A549 (cell line): ENCODE measurements at regions not wholly inside any gene's neighbourhood (a gene's known extent, or its start where the extent isn't known, plus 50 kb on each side); places are given as distances from the start of the nearest gene placed in this dataset.

Source experiments
- ATAC-seq, 2 experiments: fragments of 200-7000 bp in 1 of 2; fragments of >200 bp in 1 of 2; cut with Nextera tagmentation in 1 of 2; cut with Tn5 transposase in 1 of 2; 3 replicates each; pipeline versions ENCODE4 v1.8.0 to v1.9.1; 2018 to 2020; ENCODE audit warnings: mild to moderate bottlenecking in 1 of 2, moderate library complexity in 1 of 2
- CTCF ChIA-PET: fragments of 300-600 bp; sonication (Branson Sonifier 250); formaldehyde crosslinking; extraction: SDS; loops from one replicate; lab custom pipeline; 2021; ENCODE audit warnings: antibody characterized with exemption, inconsistent platforms; lab: Yijun Ruan, JAX
- POLR2A ChIA-PET: fragments of 350-600 bp; formaldehyde crosslinking; extraction: SDS; loops from one replicate; lab custom pipeline; 2021; ENCODE audit warnings: antibody characterized with exemption, inconsistent platforms; lab: Yijun Ruan, JAX
- DNase-seq, 2 experiments: peaks; one replicate each; pipeline versions ENCODE4 v3.0.0 to v3.0.0-alpha.2; 2011 to 2016; ENCODE audit warnings: low read depth in 1 of 2, low spot score in 1 of 2
- FAIRE-seq: peaks from 2 replicates; lab custom pipeline; 2011; peaks lifted over from hg19 to GRCh38; lab: Jason Lieb, UNC
- H3K27ac ChIP-seq, 2 experiments: fragments of >200 bp; sonication (Bioruptor Twin); formaldehyde crosslinking; 3 replicates each; pipeline ENCODE4 v1.5.1; 2016 to 2017
- H3K4me1 ChIP-seq: fragments of >200 bp; sonication (Bioruptor Twin); formaldehyde crosslinking; 3 replicates; pipeline ENCODE4 v1.6.1; 2016
- H3K4me2 ChIP-seq: fragments of >200 bp; sonication (Bioruptor Twin); formaldehyde crosslinking; 3 replicates; pipeline ENCODE4 v1.6.1; 2016
- H3K4me3 ChIP-seq: fragments of >200 bp; sonication (Bioruptor Twin); formaldehyde crosslinking; 3 replicates; pipeline ENCODE4 v1.5.1; 2016
- H3K9me3 ChIP-seq: fragments of >200 bp; sonication (Bioruptor Twin); formaldehyde crosslinking; 3 replicates; pipeline ENCODE4 v1.6.1; 2016
- ATOH8 ChIP-seq: fragments of 250-450 bp; sonication (Bioruptor Pico); IDR thresholded peaks from 2 replicates; pipeline ENCODE4 v1.5.0; 2020; ENCODE audit warnings: low read depth, mild to moderate bottlenecking, moderate library complexity
- BCL3 ChIP-seq: fragments of >200 bp; sonication (Bioruptor Twin); formaldehyde crosslinking; IDR thresholded peaks from 3 replicates; pipeline ENCODE4 v1.6.1; 2016
- CBX2 ChIP-seq: fragments of 200-600 bp; sonication (generic); IDR thresholded peaks from 2 replicates; pipeline ENCODE4 v1.6.1; 2016; ENCODE audit warnings: low read depth, mild to moderate bottlenecking, borderline replicate concordance
- CHD4 ChIP-seq: fragments of 200-600 bp; sonication (generic); IDR thresholded peaks from 2 replicates; pipeline ENCODE4 v1.6.1; 2016; ENCODE audit warnings: antibody characterized with exemption, mild to moderate bottlenecking, borderline replicate concordance
- CTCF ChIP-seq: fragments of >200 bp; sonication (Bioruptor Twin); formaldehyde crosslinking; IDR thresholded peaks from 3 replicates; pipeline ENCODE4 v1.5.1; 2016
- E2F6 ChIP-seq: IDR thresholded peaks from 2 replicates; pipeline ENCODE4 v1.6.1; 2012; ENCODE audit warnings: low read depth, borderline replicate concordance
- EHF ChIP-seq: fragments of 250-450 bp; sonication (Bioruptor Pico); IDR thresholded peaks from 2 replicates; pipeline ENCODE4 v1.5.0; 2020; ENCODE audit warnings: mild to moderate bottlenecking
- EHMT2 ChIP-seq: fragments of 200-600 bp; sonication (generic); IDR thresholded peaks from 2 replicates; pipeline ENCODE4 v1.6.1; 2016; ENCODE audit warnings: antibody characterized with exemption, low read depth, mild to moderate bottlenecking, moderate library complexity
- ELK1 ChIP-seq: fragments of 150-350 bp; IDR thresholded peaks from 2 replicates; pipeline ENCODE4 v1.6.1; 2014; ENCODE audit warnings: low read depth, mild to moderate bottlenecking, low read length
- ESRRA ChIP-seq: fragments of 150-350 bp; IDR thresholded peaks from 2 replicates; pipeline ENCODE4 v1.6.1; 2014; ENCODE audit warnings: mild to moderate bottlenecking, low read length, borderline replicate concordance
- FOSB ChIP-seq: fragments of 250-450 bp; sonication (Bioruptor Pico); IDR thresholded peaks from 2 replicates; pipeline ENCODE4 v1.5.0; 2020; ENCODE audit warnings: mild to moderate bottlenecking, moderate library complexity
- HOXA7 ChIP-seq: fragments of 250-450 bp; sonication (Bioruptor Pico); IDR thresholded peaks from 2 replicates; pipeline ENCODE4 v1.5.0; 2020; ENCODE audit warnings: mild to moderate bottlenecking, moderate library complexity
- HOXB5 ChIP-seq: fragments of 250-450 bp; sonication (Bioruptor Pico); IDR thresholded peaks from 2 replicates; pipeline ENCODE4 v1.5.0; 2020; ENCODE audit warnings: mild to moderate bottlenecking, moderate library complexity
- JUN ChIP-seq, 2 experiments: fragments of >200 bp; sonication (Bioruptor Twin); formaldehyde crosslinking; IDR thresholded peaks; 2 replicates in 1 of 2; 3 replicates in 1 of 2; pipeline ENCODE4 v1.6.1; 2016 to 2017
- KDM5A ChIP-seq: fragments of 200-600 bp; sonication (generic); IDR thresholded peaks from 2 replicates; pipeline ENCODE4 v1.6.1; 2016; ENCODE audit warnings: antibody characterized with exemption, mild to moderate bottlenecking
- MAFK ChIP-seq: fragments of 450-650 bp; IDR thresholded peaks from 2 replicates; pipeline ENCODE4 v1.6.1; 2014; ENCODE audit not compliant: partially characterized antibody
- MAX ChIP-seq: IDR thresholded peaks from 2 replicates; pipeline ENCODE4 v1.6.1; 2012
- MAZ ChIP-seq: fragments of 150-350 bp; IDR thresholded peaks from 2 replicates; pipeline ENCODE4 v1.6.1; 2014; ENCODE audit warnings: antibody characterized with exemption, low read depth, low read length, borderline replicate concordance
- MYC ChIP-seq: IDR thresholded peaks from 2 replicates; pipeline ENCODE4 v1.6.1; 2012; ENCODE audit warnings: mild to moderate bottlenecking, inconsistent platforms, low read length, improper control_type of control experiment, borderline replicate concordance
- NPAS2 ChIP-seq: fragments of 250-450 bp; sonication (Bioruptor Pico); IDR thresholded peaks from 2 replicates; pipeline ENCODE4 v1.8.0; 2022; ENCODE audit warnings: mild to moderate bottlenecking, moderate library complexity, borderline replicate concordance
- NR3C1 ChIP-seq: fragments of >200 bp; sonication (Bioruptor Twin); formaldehyde crosslinking; IDR thresholded peaks from 3 replicates; pipeline ENCODE4 v1.6.1; 2017
- PHF8 ChIP-seq: fragments of 200-600 bp; sonication (generic); IDR thresholded peaks from 2 replicates; pipeline ENCODE4 v1.6.1; 2016; ENCODE audit warnings: low read depth, mild to moderate bottlenecking, antibody characterized with exemption, moderate library complexity, borderline replicate concordance
- POLR2A ChIP-seq: IDR thresholded peaks from 2 replicates; pipeline ENCODE4 v1.6.1; 2012; ENCODE audit warnings: mild to moderate bottlenecking, low read length
- POLR2AphosphoS2 ChIP-seq: conservative IDR thresholded peaks from 2 replicates; pipeline ENCODE4 v1.6.1; 2012; ENCODE audit warnings: low read length, improper control_type of control experiment, inconsistent platforms
- RAD21 ChIP-seq, 2 experiments: fragments of >200 bp in 1 of 2; sonication (Bioruptor Twin) in 1 of 2; formaldehyde crosslinking in 1 of 2; IDR thresholded peaks in 1 of 2; conservative IDR thresholded peaks in 1 of 2; 2 replicates in 1 of 2; 3 replicates in 1 of 2; pipeline ENCODE4 v1.6.1; 2012 to 2018; ENCODE audit warnings: inconsistent platforms in 1 of 2
- RARB ChIP-seq: fragments of 250-450 bp; sonication (Bioruptor Pico); IDR thresholded peaks from 2 replicates; pipeline ENCODE4 v1.8.0; 2021; ENCODE audit warnings: mild to moderate bottlenecking, moderate library complexity
- RNF2 ChIP-seq: fragments of 200-600 bp; sonication (generic); IDR thresholded peaks from 2 replicates; pipeline ENCODE4 v1.6.1; 2016; ENCODE audit warnings: low read depth, mild to moderate bottlenecking, antibody characterized with exemption, moderate library complexity, borderline replicate concordance
- SMC3 ChIP-seq: fragments of >200 bp; sonication (Bioruptor Twin); formaldehyde crosslinking; IDR thresholded peaks from 3 replicates; pipeline ENCODE4 v1.6.1; 2018; ENCODE audit warnings: inconsistent platforms
- SREBF2 ChIP-seq: fragments of 450-650 bp; IDR thresholded peaks from 2 replicates; pipeline ENCODE4 v1.6.1; 2014; ENCODE audit warnings: mild to moderate bottlenecking, moderate library complexity
- USF2 ChIP-seq: fragments of 450-650 bp; IDR thresholded peaks from 2 replicates; pipeline ENCODE4 v1.6.1; 2014; ENCODE audit warnings: antibody characterized with exemption
- ZNF302 ChIP-seq: fragments of 250-450 bp; sonication (Bioruptor Pico); IDR thresholded peaks from 2 replicates; pipeline ENCODE4 v1.9.0; 2021; ENCODE audit warnings: inconsistent platforms, mild to moderate bottlenecking, moderate library complexity
- whole genome bisulfite sequencing: methylation state at CpG from one replicate; pipeline ENCODE4 v1.1.6; 2017; ENCODE audit errors: missing lambda C conversion rate; 5-methylcytosine and 5-hydroxymethylcytosine counted together

- H3K4me3 ChIP-seq = no peak overlapping the region
- DNase-seq (no peak), FAIRE-seq (no peak), ATAC-seq (no peak)
- H3K9me3 ChIP-seq = no peaks in the 10 kb centered on the region
- no peak overlapping the region for H3K27ac ChIP-seq
- WGBS = 34% methylated on average over 2 of the region's 2 CpGs
- no peak overlapping the region for H3K4me2 ChIP-seq
- CTCF ChIA-PET = interaction anchor here (1.3 kb wide), 1 partner anchor 30 kb away, joined by 4 read pairs; no protein-coding TSS in a partner anchor
- no peak for TF ChIP-seq MAZ
- no peak for TF ChIP-seq HOXA7 (CRISPR knock-in tag)
- TF ChIP-seq RARB (CRISPR knock-in tag) = no peak
- no peak for TF ChIP-seq PHF8
- no peak for TF ChIP-seq USF2
- no peak for TF ChIP-seq MAFK
- TF ChIP-seq ESRRA = no peak
- no peak for TF ChIP-seq HOXB5
- TF ChIP-seq CHD4 = no peak
- no peak for TF ChIP-seq MYC
- TF ChIP-seq EHF (CRISPR knock-in tag) = no peak
- no peak for TF ChIP-seq NPAS2 (CRISPR knock-in tag)
- POLR2A ChIA-PET = no interaction called here
- H3K4me1 ChIP-seq = no peaks in the 10 kb centered on the region
These were observed 249.2 kb downstream of the TTC6 start for GRCh38 chr14:37844614-37845013.

- no peak for TF ChIP-seq FOSB (CRISPR knock-in tag)
- no peak for TF ChIP-seq CBX2
- TF ChIP-seq CTCF = no peak
- no peak for TF ChIP-seq RAD21 (conservative IDR thresholded peaks at IDR 0.05 in 1 of 2, IDR thresholded peaks at IDR 0.05 in 1 of 2)
- no peak for TF ChIP-seq POLR2AphosphoS2
- TF ChIP-seq E2F6 = no peak
- TF ChIP-seq MAX = no peak
- TF ChIP-seq ELK1 = no peak
- no peak for TF ChIP-seq JUN (IDR thresholded peaks at IDR 0.05)
- no peak for TF ChIP-seq KDM5A
- no peak for TF ChIP-seq NR3C1
- TF ChIP-seq RNF2 = no peak
- TF ChIP-seq ATOH8 (CRISPR knock-in tag) = no peak
- no peak for TF ChIP-seq POLR2A
- no peak for TF ChIP-seq BCL3
- no peak for TF ChIP-seq SREBF2
- TF ChIP-seq HOXA7 (CRISPR knock-in tag) = no peak
- TF ChIP-seq ZNF302 = no peak
- TF ChIP-seq SMC3 = no peak
- no peak for TF ChIP-seq EHMT2
- Histone ChIP-seq H3K4me3 (no peak overlapping the region), H3K4me2 (no peak overlapping the region), H3K4me1 (no peaks in the 10 kb centered on the region), H3K9me3 (no peaks in the 10 kb centered on the region), H3K27ac (no peak overlapping the region)
- CTCF ChIA-PET = no interaction called here
- FAIRE-seq (peak; percentile 18), ATAC-seq (no peak), DNase-seq (no peak)
- POLR2A ChIA-PET = no interaction called here
- WGBS = 9% methylated on average over 2 of the region's 2 CpGs
These were observed 253.7 kb downstream of the TTC6 start for GRCh38 chr14:37848985-37849621.
